ENCODE measurements at regions not wholly inside any gene's neighbourhood (a gene's known extent, or its start where the extent isn't known, plus 50 kb on each side); places are given as distances from the start of the nearest gene placed in this dataset.
"Not testable (repeated sequence)": the region's sequence is repeated elsewhere in the genome, so short reads cannot be mapped to it uniquely, and the experiment has no call there.

- DNase-seq (ENCODE audit: low read depth): no peak
These were observed 526.1 kb upstream of the FLRT2 start for GRCh38 chr14:85003805-85004204.

GRCh38 chr14:85009506-85009905 is 520.4 kb upstream of the FLRT2 start:
- no peak for DNase-seq (ENCODE audit: low read depth)

GRCh38 chr14:85010186-85010585 is 519.8 kb upstream of the FLRT2 start:
- no peak for DNase-seq (ENCODE audit: low read depth)

- DNase-seq (ENCODE audit: low read depth): no peak
These were observed 513.4 kb upstream of the FLRT2 start for GRCh38 chr14:85016496-85016895.

- DNase-seq (ENCODE audit: low read depth): not testable (repeated sequence)
These were observed 506.1 kb upstream of the FLRT2 start for GRCh38 chr14:85023866-85024265.

GRCh38 chr14:85024931-85025330 is 505.0 kb upstream of the FLRT2 start:
- DNase-seq (ENCODE audit: low read depth): peak; percentile 27

- no peak for DNase-seq (ENCODE audit: low read depth)
These were observed 502.1 kb upstream of the FLRT2 start for GRCh38 chr14:85027681-85028370.

- no peak for DNase-seq (ENCODE audit: low read depth)
These were observed 492.5 kb upstream of the FLRT2 start for GRCh38 chr14:85037411-85037810.

- no peak for DNase-seq (ENCODE audit: low read depth)
These were observed 491.2 kb upstream of the FLRT2 start for GRCh38 chr14:85038526-85039352.

GRCh38 chr14:85039353-85039626 is 490.7 kb upstream of the FLRT2 start:
- DNase-seq (ENCODE audit: low read depth): no peak

- no peak for DNase-seq (ENCODE audit: low read depth)
These were observed 489.8 kb upstream of the FLRT2 start for GRCh38 chr14:85040046-85040685.

GRCh38 chr14:85041618-85042017 is 488.3 kb upstream of the FLRT2 start:
- DNase-seq (ENCODE audit: low read depth): no peak

GRCh38 chr14:85042301-85042700 is 487.6 kb upstream of the FLRT2 start:
- no peak for DNase-seq (ENCODE audit: low read depth)

- no peak for DNase-seq (ENCODE audit: low read depth)
These were observed 479.8 kb upstream of the FLRT2 start for GRCh38 chr14:85050180-85050579.

- no peak for DNase-seq (ENCODE audit: low read depth)
These were observed 477.3 kb upstream of the FLRT2 start for GRCh38 chr14:85052646-85053045.

- DNase-seq (ENCODE audit: low read depth): no peak
These were observed 475.8 kb upstream of the FLRT2 start for GRCh38 chr14:85054178-85054577.

GRCh38 chr14:85056267-85056666 is 473.7 kb upstream of the FLRT2 start:
- DNase-seq (ENCODE audit: low read depth): no peak

- DNase-seq (ENCODE audit: low read depth): no peak
These were observed 472.7 kb upstream of the FLRT2 start for GRCh38 chr14:85057221-85057620.

- DNase-seq (ENCODE audit: low read depth): no peak
These were observed 471.8 kb upstream of the FLRT2 start for GRCh38 chr14:85058150-85058549.

- no peak for DNase-seq (ENCODE audit: low read depth)
These were observed 469.8 kb upstream of the FLRT2 start for GRCh38 chr14:85060121-85060520.

- no peak for DNase-seq (ENCODE audit: low read depth)
These were observed 468.7 kb upstream of the FLRT2 start for GRCh38 chr14:85061256-85061655.

- DNase-seq (ENCODE audit: low read depth): no peak
These were observed 466.2 kb upstream of the FLRT2 start for GRCh38 chr14:85063747-85064146.

- DNase-seq (ENCODE audit: low read depth): no peak
These were observed 458.5 kb upstream of the FLRT2 start for GRCh38 chr14:85071447-85071846.

Measured in myocyte (in vitro differentiated cells).